22Rv1 (cell line): ENCODE measurements at regions not wholly inside any gene's neighbourhood (a gene's known extent, or its start where the extent isn't known, plus 50 kb on each side); places are given as distances from the start of the nearest gene placed in this dataset.

Experiments
- ZFX ChIP-seq: fragments of 450-650 bp; IDR thresholded peaks from 2 replicates; pipeline ENCODE4 v1.6.1; 2017; ENCODE audit warnings: antibody characterized with exemption, borderline replicate concordance
- TF ChIP-seq, protein P1 (sequence below): fragments of 450-650 bp; IDR thresholded peaks from 2 replicates; pipeline ENCODE4 v1.5.1; 2017; ENCODE audit warnings: mild to moderate bottlenecking

GRCh38 chr9:135196474-135196873, 109.0 kb downstream of the OLFM1 start:
- TF ChIP-seq, protein P1, sequence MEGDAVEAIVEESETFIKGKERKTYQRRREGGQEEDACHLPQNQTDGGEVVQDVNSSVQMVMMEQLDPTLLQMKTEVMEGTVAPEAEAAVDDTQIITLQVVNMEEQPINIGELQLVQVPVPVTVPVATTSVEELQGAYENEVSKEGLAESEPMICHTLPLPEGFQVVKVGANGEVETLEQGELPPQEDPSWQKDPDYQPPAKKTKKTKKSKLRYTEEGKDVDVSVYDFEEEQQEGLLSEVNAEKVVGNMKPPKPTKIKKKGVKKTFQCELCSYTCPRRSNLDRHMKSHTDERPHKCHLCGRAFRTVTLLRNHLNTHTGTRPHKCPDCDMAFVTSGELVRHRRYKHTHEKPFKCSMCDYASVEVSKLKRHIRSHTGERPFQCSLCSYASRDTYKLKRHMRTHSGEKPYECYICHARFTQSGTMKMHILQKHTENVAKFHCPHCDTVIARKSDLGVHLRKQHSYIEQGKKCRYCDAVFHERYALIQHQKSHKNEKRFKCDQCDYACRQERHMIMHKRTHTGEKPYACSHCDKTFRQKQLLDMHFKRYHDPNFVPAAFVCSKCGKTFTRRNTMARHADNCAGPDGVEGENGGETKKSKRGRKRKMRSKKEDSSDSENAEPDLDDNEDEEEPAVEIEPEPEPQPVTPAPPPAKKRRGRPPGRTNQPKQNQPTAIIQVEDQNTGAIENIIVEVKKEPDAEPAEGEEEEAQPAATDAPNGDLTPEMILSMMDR, result no peak
- no peak for TF ChIP-seq ZFX
